HG03558 (cell line): ENCODE measurements at regions not wholly inside any gene's neighbourhood (a gene's known extent, or its start where the extent isn't known, plus 50 kb on each side); places are given as distances from the start of the nearest gene placed in this dataset.
"Not testable (repeated sequence)": the region's sequence is repeated elsewhere in the genome, so short reads cannot be mapped to it uniquely, and the experiment has no call there.

Experiments
- ATAC-seq: cut with Tn5 transposase; IDR thresholded peaks from one replicate; pipeline ENCODE4 v1.9.1; 2021; ENCODE audit warnings: moderate number of reproducible peaks; ENCODE audit not compliant: unreplicated experiment; ENCODE audit errors: extremely low read depth

- ATAC-seq = no peak
These were observed 161.4 kb upstream of the CCNH start for GRCh38 chr5:87574106-87574505.

GRCh38 chr5:87572611-87573010 is 159.9 kb upstream of the CCNH start:
- ATAC-seq = no peak

GRCh38 chr5:87572090-87572489 is 159.4 kb upstream of the CCNH start:
- ATAC-seq = no peak

- no peak for ATAC-seq
These were observed 157.6 kb upstream of the CCNH start for GRCh38 chr5:87570366-87570765.

- no peak for ATAC-seq
These were observed 149.3 kb upstream of the CCNH start for GRCh38 chr5:87562068-87562467.

GRCh38 chr5:87560528-87560927 is 147.8 kb upstream of the CCNH start:
- no peak for ATAC-seq

- ATAC-seq = no peak
These were observed 139.2 kb upstream of the CCNH start for GRCh38 chr5:87551911-87552310.

- no peak for ATAC-seq
These were observed 128.9 kb upstream of the CCNH start for GRCh38 chr5:87541676-87542075.

- no peak for ATAC-seq
These were observed 128.3 kb upstream of the CCNH start for GRCh38 chr5:87541033-87541432.

- ATAC-seq = no peak
These were observed 127.1 kb upstream of the CCNH start for GRCh38 chr5:87539839-87540238.

GRCh38 chr5:87536365-87536764 is 123.6 kb upstream of the CCNH start:
- no peak for ATAC-seq

- no peak for ATAC-seq
These were observed 123.0 kb upstream of the CCNH start for GRCh38 chr5:87535706-87536105.

- ATAC-seq = no peak
These were observed 116.9 kb upstream of the CCNH start for GRCh38 chr5:87529486-87530076.

GRCh38 chr5:87526131-87526530 is 113.4 kb upstream of the CCNH start:
- ATAC-seq = no peak

GRCh38 chr5:87524217-87524616 is 111.5 kb upstream of the CCNH start:
- ATAC-seq = no peak

GRCh38 chr5:87511778-87512177 is 99.0 kb upstream of the CCNH start:
- ATAC-seq = not testable (repeated sequence)

GRCh38 chr5:87503004-87503403 is 90.3 kb upstream of the CCNH start:
- no peak for ATAC-seq

- no peak for ATAC-seq
These were observed 87.0 kb upstream of the CCNH start for GRCh38 chr5:87499478-87500410.
